Left cardiac atrium (tissue), 4 donors: ENCODE measurements at regions not wholly inside any gene's neighbourhood (a gene's known extent, or its start where the extent isn't known, plus 50 kb on each side); places are given as distances from the start of the nearest gene placed in this dataset.

Source experiments
- ATAC-seq, 2 donors: fragments of 200-7000 bp; cut with Tn5 transposase; one replicate each; pipeline ENCODE4 v1.9.1; 2020; ENCODE audit warnings: mild to moderate bottlenecking in 2 of 2, moderate library complexity in 2 of 2
- DNase-seq: peaks from one replicate; pipeline ENCODE4 v3.0.0-alpha.2; 2020
- intact Hi-C, 2 donors: fragments of 100-400 bp; cut with DNase I; formaldehyde crosslinking; loops; one replicate each; pipeline versions ENCODE4 v1.14.1 to v1.15.1; 2022 to 2023
- donor health status: DM: no; HTN: yes; CAD: no.
- donor health status: DM: no; HTN: yes; CAD: no; lungs with severe emphysema.
- donor health status: DM: yes; HTN: yes; CAD: no.
- donor health status: Dilated cardiomyopathy.

- DNase-seq (no peak), ATAC-seq (no peak)
- intact Hi-C loops = loop anchor here in 1 of 2 donors (10.0 kb wide), 1 partner anchor 278 kb away; no protein-coding TSS in a partner anchor
Measured at GRCh38 chr5:93892481-93892880, 151.1 kb upstream of the POU5F2 start.

GRCh38 chr5:93891491-93892480 lies 150.4 kb upstream of the POU5F2 start:
- ATAC-seq (peak; percentile 26 to 30), DNase-seq (no peak)
- intact Hi-C loops = loop anchor here in 1 of 2 donors (10.0 kb wide), 1 partner anchor 277 kb away; no protein-coding TSS in a partner anchor

- intact Hi-C loops = loop anchor here in 1 of 2 donors (10.0 kb wide), 1 partner anchor 276 kb away; no protein-coding TSS in a partner anchor
- no peak for DNase-seq
- peak in 1 of 2 donors; percentile 29 for ATAC-seq
Measured at GRCh38 chr5:93890657-93891056, 149.3 kb upstream of the POU5F2 start.

- intact Hi-C loops = no loop called here
- ATAC-seq (no peak), DNase-seq (no peak)
Measured at GRCh38 chr5:93887678-93888077, 146.3 kb upstream of the POU5F2 start.

- DNase-seq (no peak), ATAC-seq (no peak)
- intact Hi-C loops = no loop called here
Measured at GRCh38 chr5:93886917-93887361, 145.5 kb upstream of the POU5F2 start.

- ATAC-seq (no peak), DNase-seq (no peak)
- intact Hi-C loops = no loop called here
Measured at GRCh38 chr5:93886098-93886806, 144.9 kb upstream of the POU5F2 start.

- ATAC-seq (no peak), DNase-seq (no peak)
- intact Hi-C loops = no loop called here
Measured at GRCh38 chr5:93884254-93884653, 142.9 kb upstream of the POU5F2 start.

GRCh38 chr5:93883459-93883858 lies 142.1 kb upstream of the POU5F2 start:
- DNase-seq (no peak), ATAC-seq (no peak)
- intact Hi-C loops = no loop called here

GRCh38 chr5:93875693-93876092 lies 134.3 kb upstream of the POU5F2 start:
- no peak for ATAC-seq
- intact Hi-C loops = no loop called here

GRCh38 chr5:93874491-93874890 lies 133.1 kb upstream of the POU5F2 start:
- DNase-seq (no peak), ATAC-seq (no peak)
- intact Hi-C loops = no loop called here

More at GRCh38 chr5:93875693-93876092, 134.3 kb upstream of the POU5F2 start:
- no peak for DNase-seq

GRCh38 chr5:93874080-93874479 lies 132.7 kb upstream of the POU5F2 start:
- no peak for ATAC-seq
- DNase-seq = no peak
- intact Hi-C loops = no loop called here

- ATAC-seq (no peak), DNase-seq (no peak)
- intact Hi-C loops = no loop called here
Measured at GRCh38 chr5:93873211-93873736, 131.9 kb upstream of the POU5F2 start.

GRCh38 chr5:93870649-93871048 lies 129.2 kb upstream of the POU5F2 start:
- ATAC-seq (no peak), DNase-seq (no peak)
- intact Hi-C loops = no loop called here

- DNase-seq = no peak
- ATAC-seq = no peak
- intact Hi-C loops = no loop called here
Measured at GRCh38 chr5:93868851-93869250, 127.5 kb upstream of the POU5F2 start.

- intact Hi-C loops = no loop called here
- DNase-seq (no peak), ATAC-seq (no peak)
Measured at GRCh38 chr5:93850311-93850710, 108.9 kb upstream of the POU5F2 start.

GRCh38 chr5:93845376-93845775 lies 104.0 kb upstream of the POU5F2 start:
- DNase-seq (no peak), ATAC-seq (no peak)
- intact Hi-C loops = no loop called here

- peak in 1 of 2 donors; percentile 37 for ATAC-seq
- intact Hi-C loops = no loop called here
- no peak for DNase-seq
Measured at GRCh38 chr5:93831449-93831848, 90.0 kb upstream of the POU5F2 start.

- DNase-seq = no peak
- ATAC-seq = no peak
- intact Hi-C loops = no loop called here
Measured at GRCh38 chr5:93830893-93831292, 89.5 kb upstream of the POU5F2 start.

- DNase-seq (no peak), ATAC-seq (no peak)
- intact Hi-C loops = no loop called here
Measured at GRCh38 chr5:93829346-93829745, 87.9 kb upstream of the POU5F2 start.

GRCh38 chr5:93821891-93822415 lies 80.6 kb upstream of the POU5F2 start:
- DNase-seq = no peak
- intact Hi-C loops = no loop called here
- no peak for ATAC-seq
